Astrocyte (in vitro differentiated cells and primary cell): ENCODE measurements at regions not wholly inside any gene's neighbourhood (a gene's known extent, or its start where the extent isn't known, plus 50 kb on each side); places are given as distances from the start of the nearest gene placed in this dataset.

Experiments used
- EZH2 ChIP-seq: IDR thresholded peaks from 2 replicates; pipeline ENCODE4 v1.6.1; 2012; ENCODE audit warnings: mild to moderate bottlenecking, low read length, inconsistent platforms; ENCODE audit not compliant: insufficient read depth
- TF ChIP-seq, protein P1 (sequence below): IDR thresholded peaks from 2 replicates; pipeline ENCODE4 v1.5.1; 2011; ENCODE audit warnings: low read depth, mild to moderate bottlenecking, inconsistent platforms, low read length, moderate library complexity; ENCODE audit not compliant: insufficient read depth

DNA sequence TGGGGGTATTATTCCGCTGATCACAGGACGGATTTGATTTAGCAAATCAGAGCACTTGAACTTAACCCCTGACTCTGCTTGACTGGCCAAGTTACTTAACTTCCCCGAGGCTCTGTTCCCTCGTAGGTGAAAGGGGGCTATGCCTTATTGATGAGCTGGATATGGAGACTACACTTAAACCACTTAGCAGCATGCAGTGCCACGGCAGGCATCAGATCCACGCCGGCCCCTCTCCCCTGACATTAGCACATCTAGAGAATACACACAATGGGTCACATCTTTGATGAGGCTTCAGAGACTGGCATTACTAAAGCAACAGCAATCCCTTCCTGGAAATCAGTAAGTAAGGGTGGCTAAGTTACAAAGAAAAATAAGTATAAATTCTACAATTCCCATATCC is 71.0 kb downstream of the ABCC12 start:
- TF ChIP-seq, protein P1, sequence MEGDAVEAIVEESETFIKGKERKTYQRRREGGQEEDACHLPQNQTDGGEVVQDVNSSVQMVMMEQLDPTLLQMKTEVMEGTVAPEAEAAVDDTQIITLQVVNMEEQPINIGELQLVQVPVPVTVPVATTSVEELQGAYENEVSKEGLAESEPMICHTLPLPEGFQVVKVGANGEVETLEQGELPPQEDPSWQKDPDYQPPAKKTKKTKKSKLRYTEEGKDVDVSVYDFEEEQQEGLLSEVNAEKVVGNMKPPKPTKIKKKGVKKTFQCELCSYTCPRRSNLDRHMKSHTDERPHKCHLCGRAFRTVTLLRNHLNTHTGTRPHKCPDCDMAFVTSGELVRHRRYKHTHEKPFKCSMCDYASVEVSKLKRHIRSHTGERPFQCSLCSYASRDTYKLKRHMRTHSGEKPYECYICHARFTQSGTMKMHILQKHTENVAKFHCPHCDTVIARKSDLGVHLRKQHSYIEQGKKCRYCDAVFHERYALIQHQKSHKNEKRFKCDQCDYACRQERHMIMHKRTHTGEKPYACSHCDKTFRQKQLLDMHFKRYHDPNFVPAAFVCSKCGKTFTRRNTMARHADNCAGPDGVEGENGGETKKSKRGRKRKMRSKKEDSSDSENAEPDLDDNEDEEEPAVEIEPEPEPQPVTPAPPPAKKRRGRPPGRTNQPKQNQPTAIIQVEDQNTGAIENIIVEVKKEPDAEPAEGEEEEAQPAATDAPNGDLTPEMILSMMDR = no peak
- no peak for TF ChIP-seq EZH2
